Heart right ventricle (tissue), 16 donors: ENCODE measurements at regions not wholly inside any gene's neighbourhood (a gene's known extent, or its start where the extent isn't known, plus 50 kb on each side); places are given as distances from the start of the nearest gene placed in this dataset.

Experiments
- ATAC-seq, 8 donors: fragments of 200-7000 bp; cut with Tn5 transposase; one replicate each; pipeline ENCODE4 v1.9.1; 2020; ENCODE audit warnings: mild to moderate bottlenecking in 8 of 8, moderate library complexity in 8 of 8, moderate number of reproducible peaks in 1 of 8
- DNase-seq, 2 donors: peaks; one replicate each; pipeline ENCODE4 v3.0.0-alpha.2; 2020
- H3K27ac ChIP-seq, 10 donors: fragments of 200-600 bp; sonication (generic) in 2 of 10; one replicate each; pipeline versions ENCODE4 v1.5.0 to v1.8.0; 2020 to 2022; ENCODE audit warnings: mild to moderate bottlenecking in 3 of 10
- H3K27me3 ChIP-seq, 7 donors: fragments of 200-600 bp; one replicate each; pipeline ENCODE4 v1.8.0; 2021 to 2022; ENCODE audit warnings: mild to moderate bottlenecking in 2 of 7
- H3K36me3 ChIP-seq, 9 donors: fragments of 200-600 bp; sonication (generic) in 1 of 9; one replicate each; pipeline versions ENCODE4 v1.5.0 to v1.8.0; 2020 to 2022; ENCODE audit warnings: mild to moderate bottlenecking in 2 of 9
- H3K4me1 ChIP-seq, 9 donors: fragments of 200-600 bp; sonication (generic) in 1 of 9; one replicate each; pipeline versions ENCODE4 v1.5.0 to v1.8.0; 2020 to 2022; ENCODE audit warnings: mild to moderate bottlenecking in 4 of 9
- H3K4me3 ChIP-seq, 10 donors: fragments of 200-600 bp; sonication (generic) in 2 of 10; one replicate each; pipeline versions ENCODE4 v1.5.0 to v1.8.0; 2020 to 2022; ENCODE audit warnings: mild to moderate bottlenecking in 7 of 10, moderate library complexity in 2 of 10
- H3K9me3 ChIP-seq, 11 donors: fragments of 200-600 bp in 10 of 11; sonication (generic) in 2 of 11; one replicate each; pipeline versions ENCODE4 v1.5.0 to v1.8.0; 2013 to 2022; ENCODE audit warnings: mild to moderate bottlenecking in 2 of 11, control low read depth in 1 of 11, moderate library complexity in 1 of 11
- WGBS, 2 donors: extraction: QIAGEN DNeasy Blood & Tissue Kit; methylation state at CpG; one replicate each; pipeline ENCODE4 v1.1.7; 2013; ENCODE audit warnings: inconsistent platforms in 1 of 2; 5-methylcytosine and 5-hydroxymethylcytosine counted together
- intact Hi-C, 10 donors: fragments of 100-400 bp; cut with DNase I; formaldehyde crosslinking; loops; one replicate each; pipeline versions ENCODE4 v1.11.1 to v1.14.2; 2022
- TF ChIP-seq, protein P1 (sequence below), 9 donors: fragments of 200-600 bp; sonication (generic) in 2 of 9; IDR thresholded peaks; one replicate each; pipeline versions ENCODE4 v1.5.0 to v1.8.0; 2021 to 2022; ENCODE audit warnings: antibody characterized with exemption in 9 of 9, mild to moderate bottlenecking in 5 of 9, moderate library complexity in 1 of 9
- donor health status: Arrhythmogenic right ventricular cardiomyopathy.
- donor health status: ischemic (EF 13 %, LVEDD 7.1; RV severe dilation, severe dysfunction).
- donor health status: healthy with polysubstance abuse.
- donor health status: DM: no; HTN: yes; CAD: no.
- donor health status: DM: no; HTN: no; CAD: no.
- donor health status: ischemic (EF 25% LVEDD 6.9; RV normal size, moderate dysfunction).
- donor health status: ischemic (EF 25% LVEDD 5.7; RV mildly dilated, moderate dysfunction).
- donor health status: healthy.
- donor health status: DM: yes; HTN: yes; CAD: no.
- donor health status: Ischemic cardiomyopathy.
- donor health status: ischemic (EF 35%, LVEDD 5.7; RV mildly dilated, moderate dysfunction).
- donor health status: nonischemic (EF 11% LVEDD 7.7; RV severe dilation, severe dysfunction).
- donor health status: DM: yes; HTN: yes; CAD: no.
- donor health status: PGD.
- donor health status: ischemic (EF 29% LVEDD 5.4; RV normal size, mild dysfunction).
- donor health status: nonischemic (EF 23%, LVEDD 6.1; RV moderate dilation, normal function).

DNA sequence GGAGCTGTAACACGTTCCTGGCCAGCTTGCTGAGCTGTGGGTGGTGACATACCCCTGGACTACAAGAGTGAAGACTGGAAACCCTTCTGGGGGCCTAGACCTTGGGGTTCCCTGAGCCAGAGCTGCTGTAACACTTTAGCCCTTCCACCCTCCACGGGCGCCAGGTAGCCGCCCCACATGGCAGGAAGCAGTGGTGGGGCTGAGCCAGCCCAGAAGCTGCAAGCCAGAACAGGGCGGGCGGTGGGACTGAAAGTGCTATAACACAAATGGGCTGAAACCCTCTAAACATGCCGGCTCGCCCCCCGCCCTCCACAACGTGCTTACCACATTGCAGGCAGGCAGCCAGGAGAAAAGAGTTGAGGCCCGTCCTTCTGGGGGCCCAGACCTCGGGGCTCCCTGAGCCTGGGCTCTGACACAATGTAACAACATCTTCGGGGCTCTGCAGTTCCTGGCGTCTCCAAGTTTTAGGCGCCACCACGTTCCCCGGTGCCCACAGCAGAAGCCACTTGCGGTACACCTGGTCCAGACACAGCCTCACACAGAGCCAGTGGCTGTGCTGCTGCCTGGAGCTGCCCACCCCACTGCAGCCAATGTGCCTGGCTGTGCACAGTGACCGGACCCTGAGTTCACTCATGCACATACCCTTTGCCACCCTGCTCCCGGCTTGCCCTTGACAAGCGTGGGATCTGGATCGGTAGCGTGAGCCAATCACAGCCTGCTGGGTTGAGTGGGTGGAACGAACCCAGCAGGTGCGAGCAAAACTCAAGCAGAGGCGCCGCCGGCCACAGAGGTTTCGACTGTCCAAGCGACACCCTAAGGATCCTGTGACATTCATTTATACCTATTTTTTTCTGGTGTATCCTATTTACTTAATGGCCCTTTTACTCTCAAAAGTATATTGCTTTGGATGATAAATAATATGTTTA is 127.4 kb upstream of the FHL2 start:
- peaks cover 0 to 3% (median 0%) of the 10 kb centered on the region in 11 donors for H3K9me3 ChIP-seq
- ATAC-seq, result peak in 4 of 8 donors; percentile 24 to 46 (median 28)
- TF ChIP-seq, protein P1, sequence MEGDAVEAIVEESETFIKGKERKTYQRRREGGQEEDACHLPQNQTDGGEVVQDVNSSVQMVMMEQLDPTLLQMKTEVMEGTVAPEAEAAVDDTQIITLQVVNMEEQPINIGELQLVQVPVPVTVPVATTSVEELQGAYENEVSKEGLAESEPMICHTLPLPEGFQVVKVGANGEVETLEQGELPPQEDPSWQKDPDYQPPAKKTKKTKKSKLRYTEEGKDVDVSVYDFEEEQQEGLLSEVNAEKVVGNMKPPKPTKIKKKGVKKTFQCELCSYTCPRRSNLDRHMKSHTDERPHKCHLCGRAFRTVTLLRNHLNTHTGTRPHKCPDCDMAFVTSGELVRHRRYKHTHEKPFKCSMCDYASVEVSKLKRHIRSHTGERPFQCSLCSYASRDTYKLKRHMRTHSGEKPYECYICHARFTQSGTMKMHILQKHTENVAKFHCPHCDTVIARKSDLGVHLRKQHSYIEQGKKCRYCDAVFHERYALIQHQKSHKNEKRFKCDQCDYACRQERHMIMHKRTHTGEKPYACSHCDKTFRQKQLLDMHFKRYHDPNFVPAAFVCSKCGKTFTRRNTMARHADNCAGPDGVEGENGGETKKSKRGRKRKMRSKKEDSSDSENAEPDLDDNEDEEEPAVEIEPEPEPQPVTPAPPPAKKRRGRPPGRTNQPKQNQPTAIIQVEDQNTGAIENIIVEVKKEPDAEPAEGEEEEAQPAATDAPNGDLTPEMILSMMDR (IDR thresholded peaks at IDR 0.05), result no peak
- no peaks in the 10 kb centered on the region for H3K27me3 ChIP-seq
- no peak overlapping the region for H3K4me3 ChIP-seq
- 85 to 92% methylated on average over 30 of the region's 30 CpGs for WGBS, 2 donors
- H3K4me1 ChIP-seq, result peaks cover 0 to 1% (median 0%) of the 10 kb centered on the region in 9 donors
- DNase-seq, result no peak
- no peaks in the 10 kb centered on the region for H3K36me3 ChIP-seq
- no peak overlapping the region for H3K27ac ChIP-seq
- intact Hi-C loops, result loop anchor here in 2 of 10 donors (10.0 kb wide), 1 partner anchor 411 kb away; no protein-coding TSS in a partner anchor

DNA sequence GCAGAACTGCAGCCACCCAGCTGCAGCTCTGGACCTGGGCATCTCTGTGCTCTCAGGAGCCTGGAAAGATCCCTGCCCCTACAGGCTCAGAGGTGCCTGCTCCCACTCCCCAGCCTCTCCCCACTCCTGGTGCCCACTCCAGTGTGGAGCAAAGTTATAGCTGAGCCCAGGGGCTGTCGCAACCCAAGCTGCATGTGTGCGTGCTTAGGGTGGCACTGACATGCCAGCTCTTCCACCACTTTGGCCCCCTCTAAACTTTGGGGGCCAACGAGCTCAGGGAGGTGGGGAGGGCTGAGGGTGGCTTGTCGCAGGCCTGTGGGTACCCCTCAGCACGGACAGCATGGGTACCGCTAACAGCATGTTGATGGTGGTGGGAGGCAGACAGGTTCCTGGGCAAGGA is 126.3 kb upstream of the FHL2 start:
- H3K36me3 ChIP-seq, result no peaks in the 10 kb centered on the region
- DNase-seq, result no peak
- intact Hi-C loops, result loop anchor here in 2 of 10 donors (10.0 kb wide), 1 partner anchor 410 kb away; no protein-coding TSS in a partner anchor
- H3K27me3 ChIP-seq, result no peaks in the 10 kb centered on the region
- no peak overlapping the region for H3K4me3 ChIP-seq
- peaks cover 0 to 12% (median 5%) of the 10 kb centered on the region in 9 donors for H3K4me1 ChIP-seq
- no peak overlapping the region for H3K27ac ChIP-seq
- WGBS, 2 donors, result 93 to 94% methylated on average over 6 of the region's 6 CpGs
- TF ChIP-seq, protein P1 (IDR thresholded peaks at IDR 0.05), result no peak
- ATAC-seq, result peak in 3 of 8 donors; percentile 7 to 24 (median 24)
- peaks cover 0 to 3% (median 0%) of the 10 kb centered on the region in 11 donors for H3K9me3 ChIP-seq

DNA sequence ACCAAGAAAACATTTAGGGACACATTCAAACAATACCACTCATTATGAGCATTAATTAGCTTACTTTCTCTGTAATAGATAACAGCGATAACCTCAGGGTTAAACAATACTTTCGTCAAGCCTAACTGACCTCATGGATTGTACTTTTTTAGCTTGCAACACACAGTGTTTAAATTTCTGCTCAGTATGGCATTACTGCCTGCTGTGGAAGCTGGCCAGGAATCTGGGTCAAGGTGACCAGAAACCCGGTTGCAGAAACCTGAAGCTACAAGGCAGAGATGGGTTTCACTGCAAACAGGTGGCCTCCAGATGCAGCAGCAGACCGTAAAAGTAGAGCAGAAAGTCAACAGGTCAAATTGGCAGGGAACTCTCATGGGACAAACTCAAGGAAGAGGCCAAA is 123.8 kb upstream of the FHL2 start:
- no peaks in the 10 kb centered on the region for H3K9me3 ChIP-seq
- intact Hi-C loops, result loop anchor here in 6 of 10 donors (5.0 to 10.0 kb wide), 5 partner anchors 150 to 408 kb away; no protein-coding TSS in a partner anchor
- no peak overlapping the region for H3K27ac ChIP-seq
- DNase-seq (no peak), ATAC-seq (no peak)
- H3K4me1 ChIP-seq, result peaks cover 3 to 35% (median 18%) of the 10 kb centered on the region in 9 donors
- TF ChIP-seq, protein P1 (IDR thresholded peaks at IDR 0.05), result no peak
- WGBS, 2 donors, result 66 to 67% methylated on average over 4 of the region's 4 CpGs
- no peaks in the 10 kb centered on the region for H3K36me3 ChIP-seq
- H3K27me3 ChIP-seq, result no peaks in the 10 kb centered on the region
- no peak overlapping the region for H3K4me3 ChIP-seq

DNA sequence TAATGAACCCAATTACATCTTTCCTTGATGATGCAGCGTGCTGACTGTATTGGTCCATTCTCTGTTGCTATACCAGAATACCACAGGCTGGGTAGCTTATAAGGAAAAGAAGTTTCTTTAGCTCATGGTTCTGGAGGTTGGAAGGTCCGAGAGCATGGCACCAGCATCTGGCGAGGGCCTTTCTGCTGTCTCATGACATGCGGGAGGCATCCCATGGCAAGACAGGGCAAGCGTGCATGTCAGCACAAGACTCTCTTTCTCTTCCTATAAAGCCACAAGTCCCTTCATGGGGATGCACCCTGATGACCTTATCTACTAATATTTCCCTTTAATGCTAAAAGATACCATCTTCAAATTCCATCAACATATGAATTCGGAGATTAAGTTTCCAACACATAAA is 122.8 kb upstream of the FHL2 start:
- DNase-seq, result no peak
- ATAC-seq, result no peak

More for the DNA sequence above, 122.8 kb upstream of the FHL2 start:
- TF ChIP-seq, protein P1 (IDR thresholded peaks at IDR 0.05), result no peak
- WGBS, 2 donors, result 79 to 95% methylated on average over 6 of the region's 6 CpGs
- H3K27ac ChIP-seq, result peak overlapping the region in 2 of 10 donors; percentile 20 to 50
- H3K36me3 ChIP-seq, result no peaks in the 10 kb centered on the region
- no peak overlapping the region for H3K4me3 ChIP-seq
- H3K4me1 ChIP-seq, result peaks cover 3 to 44% (median 28%) of the 10 kb centered on the region in 9 donors
- H3K27me3 ChIP-seq, result no peaks in the 10 kb centered on the region
- no peaks in the 10 kb centered on the region for H3K9me3 ChIP-seq
- intact Hi-C loops, result loop anchor here in 9 of 10 donors (1.0 to 10.0 kb wide), 9 partner anchors 149 to 407 kb away; no protein-coding TSS in a partner anchor
